HG03432 (cell line): ENCODE measurements at regions not wholly inside any gene's neighbourhood (a gene's known extent, or its start where the extent isn't known, plus 50 kb on each side); places are given as distances from the start of the nearest gene placed in this dataset.

Source experiments
- ATAC-seq: cut with Tn5 transposase; IDR thresholded peaks from one replicate; pipeline ENCODE4 v1.9.1; 2021; ENCODE audit warnings: mild to moderate bottlenecking, moderate library complexity; ENCODE audit not compliant: unreplicated experiment

DNA sequence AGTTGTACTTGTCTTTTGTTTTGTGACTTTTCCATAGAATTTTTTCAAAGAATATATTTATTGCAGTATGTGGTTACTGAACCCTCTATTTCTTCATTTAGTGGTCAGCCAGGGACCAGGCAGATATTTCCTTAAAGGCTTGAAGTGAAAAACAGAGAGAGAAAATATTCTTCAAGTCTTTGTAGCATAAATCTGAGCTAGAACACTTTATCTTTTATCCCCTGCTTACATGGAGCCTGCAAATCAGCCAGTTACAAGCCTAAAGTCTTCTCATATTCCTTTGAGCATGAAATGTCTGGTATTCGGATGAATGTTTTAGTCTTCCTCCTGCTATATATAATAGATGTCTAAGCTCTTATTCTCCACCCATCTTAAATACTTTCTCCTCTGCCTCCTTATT, 1557.5 kb upstream of the ACVR2A start:
- ATAC-seq, result no peak

GRCh38 chr2:146278881-146279280, 1565.9 kb upstream of the ACVR2A start:
- ATAC-seq, result no peak

- ATAC-seq, result no peak
Observed at GRCh38 chr2:146271131-146271831, 1573.5 kb upstream of the ACVR2A start.

GRCh38 chr2:146270618-146271017, 1574.2 kb upstream of the ACVR2A start:
- ATAC-seq, result no peak

GRCh38 chr2:146267093-146267492, 1577.7 kb upstream of the ACVR2A start:
- ATAC-seq, result no peak

GRCh38 chr2:146265656-146266055, 1579.2 kb upstream of the ACVR2A start:
- ATAC-seq, result no peak

- ATAC-seq, result no peak
Observed at GRCh38 chr2:146262606-146263005, 1582.2 kb upstream of the ACVR2A start.

GRCh38 chr2:146260551-146260950, 1584.3 kb upstream of the ACVR2A start:
- ATAC-seq, result no peak

GRCh38 chr2:146259816-146260215, 1585.0 kb upstream of the ACVR2A start:
- ATAC-seq, result no peak

- ATAC-seq, result no peak
Observed at GRCh38 chr2:146258071-146258470, 1586.8 kb upstream of the ACVR2A start.

DNA sequence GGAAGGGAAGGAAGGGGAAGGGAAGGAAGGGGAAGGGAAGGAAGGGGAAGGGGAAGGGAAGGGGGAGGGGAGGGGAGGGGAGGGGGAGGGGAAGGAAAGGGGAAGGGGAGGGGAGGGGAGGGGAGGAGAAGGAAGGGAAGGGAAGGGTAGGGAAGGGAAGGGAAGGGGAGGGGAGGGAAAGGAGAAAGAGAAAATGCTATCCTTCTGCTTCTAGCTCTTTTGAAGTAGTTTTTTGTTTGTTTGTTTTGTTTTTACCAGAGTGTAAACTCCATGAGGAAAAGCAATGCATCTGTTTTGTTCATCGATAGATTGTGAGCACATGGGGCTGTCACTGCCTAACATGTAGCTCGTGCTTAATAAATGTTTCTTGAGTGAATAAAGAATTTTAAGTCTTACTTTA, 1592.7 kb upstream of the ACVR2A start:
- no peak for ATAC-seq

- no peak for ATAC-seq
Observed at GRCh38 chr2:146251328-146251727, 1593.5 kb upstream of the ACVR2A start.

DNA sequence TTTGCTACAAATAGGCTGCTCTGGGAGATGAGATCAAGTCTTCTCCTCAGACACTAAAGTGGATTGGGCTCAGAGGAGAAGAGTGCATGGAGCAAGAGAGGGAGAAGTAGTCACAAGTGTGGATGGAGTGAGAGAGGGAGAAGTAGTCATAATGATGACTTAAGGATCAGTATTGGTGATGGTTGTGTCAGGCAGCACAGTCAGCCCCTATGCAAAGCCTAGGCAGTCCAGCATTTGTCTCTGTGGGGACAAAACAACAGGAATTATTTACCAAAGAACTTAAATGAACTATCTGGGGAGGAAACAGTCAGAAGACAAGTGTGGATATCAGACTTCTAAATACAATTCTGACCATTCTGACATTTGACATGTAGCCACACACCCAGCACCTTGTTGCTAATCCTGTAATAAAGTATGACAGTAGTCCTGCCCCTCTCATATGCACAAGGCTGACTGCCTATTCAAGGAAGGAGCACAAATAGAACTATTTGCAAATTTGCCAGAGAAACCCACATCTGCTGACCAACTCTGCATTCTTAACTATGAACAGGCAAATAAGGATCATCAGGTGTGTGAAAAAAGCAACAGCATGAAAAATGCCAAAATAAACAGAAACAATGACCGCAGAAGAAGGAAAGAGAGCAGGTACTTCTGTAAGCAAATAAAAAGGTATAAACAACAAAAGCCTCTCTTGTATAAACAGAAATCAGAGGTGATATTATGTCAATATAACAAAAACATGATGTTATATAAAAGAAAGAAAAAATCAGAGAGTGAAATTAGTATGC, 1597.9 kb upstream of the ACVR2A start:
- peak; percentile 32 for ATAC-seq

GRCh38 chr2:146246002-146246735, 1598.7 kb upstream of the ACVR2A start:
- peak; percentile 53 for ATAC-seq

- no peak for ATAC-seq
Observed at GRCh38 chr2:146244830-146245229, 1600.0 kb upstream of the ACVR2A start.

DNA sequence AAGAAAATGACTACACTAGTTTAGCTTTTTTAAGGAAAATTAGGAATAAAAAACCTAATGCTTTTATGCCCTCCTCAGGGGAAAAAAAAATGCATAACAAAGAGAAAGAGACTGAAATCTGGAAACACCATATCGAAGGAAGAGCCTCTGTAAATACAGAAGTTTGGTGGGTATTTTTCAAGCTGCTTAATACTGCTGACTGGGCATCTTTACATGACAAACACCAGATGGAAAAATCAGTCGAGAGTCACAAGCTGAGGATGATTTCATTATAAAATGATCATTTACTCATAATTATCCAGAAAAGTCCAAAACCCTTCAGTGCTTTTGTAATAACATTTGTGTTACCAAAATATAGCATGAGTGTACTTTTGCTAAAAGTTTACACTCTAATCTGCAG, 1600.7 kb upstream of the ACVR2A start:
- ATAC-seq, result no peak

- ATAC-seq, result no peak
Observed at GRCh38 chr2:146241023-146241422, 1603.8 kb upstream of the ACVR2A start.

DNA sequence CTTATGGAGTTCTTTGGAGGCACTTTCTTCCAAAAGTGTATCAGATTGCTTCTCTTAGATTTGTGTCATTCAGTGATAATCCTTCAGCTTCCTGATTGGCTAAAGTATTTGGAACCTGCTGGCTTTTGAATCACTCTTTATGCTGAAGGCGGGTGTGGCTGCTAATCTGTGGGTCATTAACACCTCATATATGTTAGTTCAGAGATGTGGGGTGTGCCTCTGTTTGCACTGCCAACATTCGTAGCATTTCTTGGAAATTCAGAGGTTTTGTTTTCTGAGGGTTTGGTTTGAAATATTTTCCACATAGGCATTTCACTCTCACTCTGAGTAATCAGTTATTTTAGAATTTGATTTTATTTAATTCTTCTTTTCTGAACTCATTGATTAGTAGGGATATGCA, 1604.4 kb upstream of the ACVR2A start:
- no peak for ATAC-seq

DNA sequence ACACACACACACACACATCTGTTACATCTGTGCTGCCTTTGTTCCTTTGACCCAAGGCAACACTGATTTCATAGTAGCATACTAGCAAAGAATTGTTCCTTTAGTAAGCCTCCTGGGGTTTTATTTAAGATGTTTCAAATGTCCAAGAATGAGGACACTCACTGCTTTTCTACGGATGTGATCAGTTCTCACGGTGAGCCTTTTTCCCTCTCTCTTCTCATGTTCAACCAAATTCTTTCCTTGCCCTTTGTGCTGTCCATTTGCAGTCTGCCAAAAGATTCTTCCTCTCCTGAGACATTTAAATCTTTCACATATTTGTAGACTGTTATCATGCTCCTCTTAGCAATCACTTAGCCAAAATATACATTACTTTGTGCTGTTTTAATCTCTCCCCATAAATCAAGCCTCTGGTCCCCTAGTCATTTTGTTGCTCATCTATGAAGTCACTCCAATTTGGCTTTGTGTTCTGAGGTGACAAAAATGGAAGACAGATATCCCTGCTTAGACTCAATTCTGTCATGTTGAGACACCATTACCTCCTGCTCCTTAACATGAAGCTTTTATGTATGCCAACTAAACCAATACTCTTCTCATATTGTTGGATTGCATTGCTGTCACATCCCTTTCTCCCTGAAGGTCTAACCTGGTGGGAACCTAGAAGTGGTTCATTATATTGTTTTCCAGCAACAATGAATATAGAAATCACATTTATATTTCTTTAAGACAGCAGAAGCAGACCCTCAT, 1605.3 kb upstream of the ACVR2A start:
- ATAC-seq, result no peak

- no peak for ATAC-seq
Observed at GRCh38 chr2:146238254-146238966, 1606.4 kb upstream of the ACVR2A start.
